ENCODE measurements at regions not wholly inside any gene's neighbourhood (a gene's known extent, or its start where the extent isn't known, plus 50 kb on each side); places are given as distances from the start of the nearest gene placed in this dataset.
"Not testable (repeated sequence)": the region's sequence is repeated elsewhere in the genome, so short reads cannot be mapped to it uniquely, and the experiment has no call there.

- not testable (repeated sequence) for TF ChIP-seq EZH2 (IDR thresholded peaks at IDR 0.05; ENCODE audit: low read depth); CTCF (conservative IDR thresholded peaks at IDR 0.05)
Observed at GRCh38 chr13:79923973-79924556, 416.9 kb downstream of the SPRY2 start.
